ENCODE measurements at regions not wholly inside any gene's neighbourhood (a gene's known extent, or its start where the extent isn't known, plus 50 kb on each side); places are given as distances from the start of the nearest gene placed in this dataset.

DNA sequence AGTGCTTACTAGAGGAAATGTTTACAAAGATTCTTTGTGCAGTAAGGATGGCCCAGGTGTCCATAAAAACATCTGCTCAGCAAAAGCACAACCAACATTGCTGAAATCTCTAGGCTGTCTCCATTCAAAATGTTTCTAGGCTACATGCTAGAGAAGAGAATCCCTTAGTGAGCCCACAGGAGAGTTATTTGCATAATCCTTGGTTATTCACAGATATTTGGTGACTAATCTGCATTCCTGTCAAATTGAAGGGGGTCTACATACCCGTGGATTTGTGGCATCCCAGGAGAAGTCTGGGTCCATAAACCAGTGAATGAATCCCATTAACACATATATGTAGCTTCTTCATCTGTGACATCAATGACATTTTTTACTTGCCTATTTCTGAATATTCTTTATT lies 261.3 kb upstream of the ESRRG start:
- Histone ChIP-seq H3K9ac (ENCODE audit: low read length) (no peak overlapping the region), H3K4me3 (ENCODE audit: insufficient read depth, low read depth, low read length) (no peak overlapping the region), H3K4me1 (ENCODE audit: insufficient read depth, low read length) (no peaks in the 10 kb centered on the region), H3K27me3 (ENCODE audit: insufficient read depth, low read length) (no peaks in the 10 kb centered on the region), H3K4me2 (ENCODE audit: low read length) (no peak overlapping the region), H4K20me1 (ENCODE audit: insufficient read depth, low read length) (no peaks in the 10 kb centered on the region), H3K79me2 (ENCODE audit: insufficient read depth, low read length) (no peaks in the 10 kb centered on the region), H2AFZ (ENCODE audit: low read depth, low read length) (no peak overlapping the region), H3K27ac (ENCODE audit: low read depth, low read length) (no peak overlapping the region), H3K36me3 (ENCODE audit: insufficient read depth, low read length) (no peaks in the 10 kb centered on the region), H3K9me3 (ENCODE audit: insufficient read depth, low read depth, low read length) (no peaks in the 10 kb centered on the region)
- no peak overlapping the region for H3K27ac Mint-ChIP-seq (ENCODE audit: unreplicated experiment)
- no peaks in the 10 kb centered on the region for H3K36me3 Mint-ChIP-seq (ENCODE audit: low read depth, unreplicated experiment)
- H3K4me3 Mint-ChIP-seq (ENCODE audit: unreplicated experiment), result no peak overlapping the region
- H3K27me3 Mint-ChIP-seq (ENCODE audit: low read depth, unreplicated experiment), result no peaks in the 10 kb centered on the region
- DNase-seq (ENCODE audit: low read depth) (no peak), FAIRE-seq (no peak)
- no peaks in the 10 kb centered on the region for H3K9me3 Mint-ChIP-seq (ENCODE audit: unreplicated experiment)
- peaks cover 5% of the 10 kb centered on the region for H3K4me1 Mint-ChIP-seq (ENCODE audit: low read depth, unreplicated experiment)
- no peak for TF ChIP-seq EZH2 (IDR thresholded peaks at IDR 0.05; ENCODE audit: insufficient read depth, low read length)

GRCh38 chr1:216983823-216984222 lies 260.6 kb upstream of the ESRRG start:
- FAIRE-seq (no peak), DNase-seq (ENCODE audit: low read depth) (no peak)
- Histone ChIP-seq H3K9me3 (ENCODE audit: insufficient read depth, low read depth, low read length) (no peaks in the 10 kb centered on the region), H3K27me3 (ENCODE audit: insufficient read depth, low read length) (no peaks in the 10 kb centered on the region), H3K79me2 (ENCODE audit: insufficient read depth, low read length) (no peaks in the 10 kb centered on the region), H3K36me3 (ENCODE audit: insufficient read depth, low read length) (no peaks in the 10 kb centered on the region), H3K4me1 (ENCODE audit: insufficient read depth, low read length) (no peaks in the 10 kb centered on the region), H2AFZ (ENCODE audit: low read depth, low read length) (no peak overlapping the region), H3K27ac (ENCODE audit: low read depth, low read length) (no peak overlapping the region), H3K4me3 (ENCODE audit: insufficient read depth, low read depth, low read length) (no peak overlapping the region), H4K20me1 (ENCODE audit: insufficient read depth, low read length) (no peaks in the 10 kb centered on the region), H3K9ac (ENCODE audit: low read length) (no peak overlapping the region), H3K4me2 (ENCODE audit: low read length) (no peak overlapping the region)
- Mint-ChIP-seq H3K4me1 (ENCODE audit: low read depth, unreplicated experiment) (peaks cover 5% of the 10 kb centered on the region), H3K27ac (ENCODE audit: unreplicated experiment) (no peak overlapping the region), H3K4me3 (ENCODE audit: unreplicated experiment) (no peak overlapping the region), H3K9me3 (ENCODE audit: unreplicated experiment) (no peaks in the 10 kb centered on the region), H3K27me3 (ENCODE audit: low read depth, unreplicated experiment) (no peaks in the 10 kb centered on the region), H3K36me3 (ENCODE audit: low read depth, unreplicated experiment) (no peaks in the 10 kb centered on the region)
- no peak for TF ChIP-seq EZH2 (IDR thresholded peaks at IDR 0.05; ENCODE audit: insufficient read depth, low read length)
- TF ChIP-seq, protein P1, sequence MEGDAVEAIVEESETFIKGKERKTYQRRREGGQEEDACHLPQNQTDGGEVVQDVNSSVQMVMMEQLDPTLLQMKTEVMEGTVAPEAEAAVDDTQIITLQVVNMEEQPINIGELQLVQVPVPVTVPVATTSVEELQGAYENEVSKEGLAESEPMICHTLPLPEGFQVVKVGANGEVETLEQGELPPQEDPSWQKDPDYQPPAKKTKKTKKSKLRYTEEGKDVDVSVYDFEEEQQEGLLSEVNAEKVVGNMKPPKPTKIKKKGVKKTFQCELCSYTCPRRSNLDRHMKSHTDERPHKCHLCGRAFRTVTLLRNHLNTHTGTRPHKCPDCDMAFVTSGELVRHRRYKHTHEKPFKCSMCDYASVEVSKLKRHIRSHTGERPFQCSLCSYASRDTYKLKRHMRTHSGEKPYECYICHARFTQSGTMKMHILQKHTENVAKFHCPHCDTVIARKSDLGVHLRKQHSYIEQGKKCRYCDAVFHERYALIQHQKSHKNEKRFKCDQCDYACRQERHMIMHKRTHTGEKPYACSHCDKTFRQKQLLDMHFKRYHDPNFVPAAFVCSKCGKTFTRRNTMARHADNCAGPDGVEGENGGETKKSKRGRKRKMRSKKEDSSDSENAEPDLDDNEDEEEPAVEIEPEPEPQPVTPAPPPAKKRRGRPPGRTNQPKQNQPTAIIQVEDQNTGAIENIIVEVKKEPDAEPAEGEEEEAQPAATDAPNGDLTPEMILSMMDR (IDR thresholded peaks at IDR 0.05; ENCODE audit: insufficient read depth, low read depth, low read length), result no peak

- H3K4me1 ChIP-seq (ENCODE audit: insufficient read depth, low read length), result no peaks in the 10 kb centered on the region
- H3K9ac ChIP-seq (ENCODE audit: low read length), result no peak overlapping the region
- Mint-ChIP-seq H3K27ac (ENCODE audit: unreplicated experiment) (no peak overlapping the region), H3K4me3 (ENCODE audit: unreplicated experiment) (no peak overlapping the region), H3K36me3 (ENCODE audit: low read depth, unreplicated experiment) (no peaks in the 10 kb centered on the region), H3K4me1 (ENCODE audit: low read depth, unreplicated experiment) (no peaks in the 10 kb centered on the region), H3K9me3 (ENCODE audit: unreplicated experiment) (peaks cover 2% of the 10 kb centered on the region), H3K27me3 (ENCODE audit: low read depth, unreplicated experiment) (peaks cover 4% of the 10 kb centered on the region)
- H3K9me3 ChIP-seq (ENCODE audit: insufficient read depth, low read depth, low read length), result no peaks in the 10 kb centered on the region
- no peak overlapping the region for H2AFZ ChIP-seq (ENCODE audit: low read depth, low read length)
- no peak for TF ChIP-seq EZH2 (IDR thresholded peaks at IDR 0.05; ENCODE audit: insufficient read depth, low read length)
- TF ChIP-seq, protein P1 (IDR thresholded peaks at IDR 0.05; ENCODE audit: insufficient read depth, low read depth, low read length), result no peak
- FAIRE-seq (no peak), DNase-seq (ENCODE audit: low read depth) (no peak)
- no peak overlapping the region for H3K4me2 ChIP-seq (ENCODE audit: low read length)
- H3K79me2 ChIP-seq (ENCODE audit: insufficient read depth, low read length), result no peaks in the 10 kb centered on the region
- H3K27me3 ChIP-seq (ENCODE audit: insufficient read depth, low read length), result no peaks in the 10 kb centered on the region
- H4K20me1 ChIP-seq (ENCODE audit: insufficient read depth, low read length), result no peaks in the 10 kb centered on the region
- no peaks in the 10 kb centered on the region for H3K36me3 ChIP-seq (ENCODE audit: insufficient read depth, low read length)
- H3K27ac ChIP-seq (ENCODE audit: low read depth, low read length), result no peak overlapping the region
- H3K4me3 ChIP-seq (ENCODE audit: insufficient read depth, low read depth, low read length), result no peak overlapping the region
Measured at GRCh38 chr1:216961516-216961915, 238.3 kb upstream of the ESRRG start.
